SU-DHL-6 (cell line): ENCODE measurements at regions not wholly inside any gene's neighbourhood (a gene's known extent, or its start where the extent isn't known, plus 50 kb on each side); places are given as distances from the start of the nearest gene placed in this dataset.

Experiments used
- CTCF ChIP-seq: fragments of 200-600 bp; sonication (generic); IDR thresholded peaks from one replicate; pipeline ENCODE4 v1.5.1; 2017; ENCODE audit warnings: antibody characterized with exemption, mild to moderate bottlenecking, low read length, moderate library complexity; ENCODE audit not compliant: insufficient read depth, poor library complexity, severe bottlenecking
- EZH2phosphoT487 ChIP-seq: fragments of 200-600 bp; sonication (generic), shearing (Covaris generic); conservative IDR thresholded peaks from 2 replicates; pipeline ENCODE4 v1.6.1; 2018; ENCODE audit warnings: mild to moderate bottlenecking, antibody characterized with exemption, low read length, moderate library complexity, mixed read lengths

GRCh38 chr10:28947171-28947570 is 269.9 kb downstream of the BAMBI start:
- TF ChIP-seq CTCF (no peak), EZH2phosphoT487 (no peak)
